ENCODE measurements at regions not wholly inside any gene's neighbourhood (a gene's known extent, or its start where the extent isn't known, plus 50 kb on each side); places are given as distances from the start of the nearest gene placed in this dataset.

- Histone ChIP-seq H3K27me3 (ENCODE audit: insufficient read depth, poor library complexity, severe bottlenecking) (no peaks in the 10 kb centered on the region), H3K27ac (replicated peaks) (no peak overlapping the region), H3K4me3 (replicated peaks; ENCODE audit: insufficient read depth, low read length) (no peak overlapping the region)
- DNase-seq (ENCODE audit: low read depth in 1 of 2, low spot score in 1 of 2), result no peak
- TF ChIP-seq SPI1 (IDR thresholded peaks at IDR 0.05; ENCODE audit: borderline replicate concordance, low read depth) (no peak), POLR2AphosphoS5 (IDR thresholded peaks at IDR 0.05; ENCODE audit: low read depth) (no peak), GABPA (IDR thresholded peaks at IDR 0.05; ENCODE audit: low read depth) (no peak), CTCF (IDR thresholded peaks at IDR 0.05; ENCODE audit: insufficient read depth, low read length) (no peak), REST (IDR thresholded peaks at IDR 0.05; ENCODE audit: insufficient replicate concordance, low read depth) (no peak)
Observed at GRCh38 chr10:114729103-114729659, 71.1 kb upstream of the ABLIM1 start.

- TF ChIP-seq REST (IDR thresholded peaks at IDR 0.05; ENCODE audit: insufficient replicate concordance, low read depth), result no peak
- no peak for TF ChIP-seq POLR2AphosphoS5 (IDR thresholded peaks at IDR 0.05; ENCODE audit: low read depth)
- TF ChIP-seq CTCF (IDR thresholded peaks at IDR 0.05; ENCODE audit: insufficient read depth, low read length), result no peak
- no peak for TF ChIP-seq SPI1 (IDR thresholded peaks at IDR 0.05; ENCODE audit: borderline replicate concordance, low read depth)
- no peak for TF ChIP-seq GABPA (IDR thresholded peaks at IDR 0.05; ENCODE audit: low read depth)
- Histone ChIP-seq H3K4me3 (replicated peaks; ENCODE audit: insufficient read depth, low read length) (no peak overlapping the region), H3K27ac (replicated peaks) (no peak overlapping the region), H3K27me3 (ENCODE audit: insufficient read depth, poor library complexity, severe bottlenecking) (no peaks in the 10 kb centered on the region)
- no peak for DNase-seq (ENCODE audit: low read depth in 1 of 2, low spot score in 1 of 2)
Observed at GRCh38 chr10:114730291-114730690, 72.2 kb upstream of the ABLIM1 start.

GRCh38 chr10:114732931-114733330, 74.9 kb upstream of the ABLIM1 start:
- no peak for DNase-seq (ENCODE audit: low read depth in 1 of 2, low spot score in 1 of 2)
- TF ChIP-seq SPI1 (IDR thresholded peaks at IDR 0.05; ENCODE audit: borderline replicate concordance, low read depth), result no peak
- TF ChIP-seq GABPA (IDR thresholded peaks at IDR 0.05; ENCODE audit: low read depth), result no peak
- no peak for TF ChIP-seq REST (IDR thresholded peaks at IDR 0.05; ENCODE audit: insufficient replicate concordance, low read depth)
- TF ChIP-seq CTCF (IDR thresholded peaks at IDR 0.05; ENCODE audit: insufficient read depth, low read length), result no peak
- no peak for TF ChIP-seq POLR2AphosphoS5 (IDR thresholded peaks at IDR 0.05; ENCODE audit: low read depth)

More at GRCh38 chr10:114732931-114733330, 74.9 kb upstream of the ABLIM1 start:
- H3K27me3 ChIP-seq (ENCODE audit: insufficient read depth, poor library complexity, severe bottlenecking), result no peaks in the 10 kb centered on the region
- H3K27ac ChIP-seq (replicated peaks), result no peak overlapping the region
- no peak overlapping the region for H3K4me3 ChIP-seq (replicated peaks; ENCODE audit: insufficient read depth, low read length)
